Prostate gland (tissue), 2 donors: ENCODE measurements at regions not wholly inside any gene's neighbourhood (a gene's known extent, or its start where the extent isn't known, plus 50 kb on each side); places are given as distances from the start of the nearest gene placed in this dataset.

ENCODE experiments used
- DNase-seq: peaks from one replicate; pipeline ENCODE4 v3.0.0-alpha.2; 2019; ENCODE audit warnings: low spot score
- H3K27ac ChIP-seq, 2 donors: fragments of 200-600 bp; sonication (generic); 2 replicates each; pipeline ENCODE4 v1.5.1; 2017 to 2019
- H3K27me3 ChIP-seq: fragments of 200-600 bp; sonication (generic); replicated peaks from 2 replicates; pipeline ENCODE4 v1.5.1; 2019; ENCODE audit not compliant: insufficient read depth
- H3K36me3 ChIP-seq, 2 donors: fragments of 200-600 bp; sonication (generic); 1 replicate in 1 of 2; 2 replicates in 1 of 2; pipeline versions ENCODE4 v1.5.1 to v1.8.1; 2017 to 2019
- H3K4me1 ChIP-seq: fragments of 200-600 bp; sonication (generic); replicated peaks from 2 replicates; pipeline ENCODE4 v1.5.1; 2019
- H3K4me3 ChIP-seq, 2 donors: fragments of 200-600 bp; sonication (generic); 2 replicates each; pipeline ENCODE4 v1.5.1; 2017 to 2019
- H3K9me3 ChIP-seq: fragments of 200-600 bp; sonication (generic); 2 replicates; pipeline ENCODE4 v1.5.1; 2017
- CTCF ChIP-seq, 4 experiments: fragments of 200-600 bp in 2 of 4; fragments of 450-650 bp in 2 of 4; sonication (generic) in 2 of 4; IDR thresholded peaks; 1 replicate in 3 of 4; 2 replicates in 1 of 4; pipeline ENCODE4 v1.5.1; 2016 to 2019; ENCODE audit warnings: antibody characterized with exemption in 4 of 4, mild to moderate bottlenecking in 2 of 4, moderate library complexity in 2 of 4
- POLR2A ChIP-seq: fragments of 450-650 bp; IDR thresholded peaks from one replicate; pipeline ENCODE4 v1.6.1; 2016; ENCODE audit warnings: antibody characterized with exemption, mild to moderate bottlenecking
- POLR2AphosphoS5 ChIP-seq: sonication (generic); formaldehyde crosslinking; IDR thresholded peaks from one replicate; pipeline ENCODE4 v1.6.1; 2017; ENCODE audit warnings: antibody characterized with exemption
- WGBS: methylation state at CpG from one replicate; pipeline ENCODE4 v1.1.5; 2018; 5-methylcytosine and 5-hydroxymethylcytosine counted together
- intact Hi-C: fragments of 100-400 bp; cut with DNase I; formaldehyde crosslinking; loops from one replicate; pipeline ENCODE4 v1.14.2; 2022

GRCh38 chr16:47949276-47949675, 206.5 kb downstream of the ABCC12 start:
- TF ChIP-seq POLR2AphosphoS5 (no peak), POLR2A (no peak), CTCF (IDR thresholded peaks at IDR 0.05) (no peak)
- intact Hi-C loops, result no loop called here
- no peak overlapping the region for H3K27ac ChIP-seq
- H3K4me3 ChIP-seq, result no peak overlapping the region
- no peaks in the 10 kb centered on the region for H3K9me3 ChIP-seq
- no peaks in the 10 kb centered on the region for H3K27me3 ChIP-seq
- no peaks in the 10 kb centered on the region for H3K36me3 ChIP-seq
- no peak for DNase-seq
- 81% methylated on average over 10 of the region's 10 CpGs for WGBS
- H3K4me1 ChIP-seq, result no peaks in the 10 kb centered on the region

GRCh38 chr16:47947723-47948122, 208.1 kb downstream of the ABCC12 start:
- Histone ChIP-seq H3K9me3 (no peaks in the 10 kb centered on the region), H3K36me3 (no peaks in the 10 kb centered on the region), H3K27ac (no peak overlapping the region), H3K4me1 (no peaks in the 10 kb centered on the region), H3K27me3 (no peaks in the 10 kb centered on the region), H3K4me3 (no peak overlapping the region)
- TF ChIP-seq POLR2AphosphoS5 (no peak), CTCF (IDR thresholded peaks at IDR 0.05) (no peak), POLR2A (no peak)
- intact Hi-C loops, result no loop called here
- 52% methylated on average over 3 of the region's 3 CpGs for WGBS
- DNase-seq, result no peak

GRCh38 chr16:47946092-47946491, 209.7 kb downstream of the ABCC12 start:
- intact Hi-C loops, result no loop called here
- Histone ChIP-seq H3K4me3 (no peak overlapping the region), H3K36me3 (no peaks in the 10 kb centered on the region), H3K4me1 (no peaks in the 10 kb centered on the region), H3K27me3 (no peaks in the 10 kb centered on the region), H3K9me3 (no peaks in the 10 kb centered on the region), H3K27ac (no peak overlapping the region)
- 75% methylated on average over 13 of the region's 13 CpGs for WGBS
- TF ChIP-seq CTCF (IDR thresholded peaks at IDR 0.05) (no peak), POLR2A (no peak), POLR2AphosphoS5 (no peak)
- no peak for DNase-seq

- Histone ChIP-seq H3K4me3 (no peak overlapping the region), H3K4me1 (no peaks in the 10 kb centered on the region), H3K27me3 (no peaks in the 10 kb centered on the region), H3K9me3 (no peaks in the 10 kb centered on the region), H3K27ac (no peak overlapping the region), H3K36me3 (no peaks in the 10 kb centered on the region)
- TF ChIP-seq POLR2A, result no peak
- TF ChIP-seq POLR2AphosphoS5, result no peak
- no peak for TF ChIP-seq CTCF (IDR thresholded peaks at IDR 0.05)
- 86% methylated on average over 10 of the region's 10 CpGs for WGBS
- no peak for DNase-seq
- intact Hi-C loops, result no loop called here
Measured at GRCh38 chr16:47944589-47944988, 211.2 kb downstream of the ABCC12 start.

- no peak overlapping the region for H3K4me3 ChIP-seq
- no peaks in the 10 kb centered on the region for H3K4me1 ChIP-seq
- H3K27ac ChIP-seq, result no peak overlapping the region
- intact Hi-C loops, result no loop called here
- DNase-seq, result no peak
- whole genome bisulfite sequencing, result 85% methylated on average over 6 of the region's 6 CpGs
- no peaks in the 10 kb centered on the region for H3K27me3 ChIP-seq
- TF ChIP-seq POLR2AphosphoS5 (no peak), POLR2A (no peak)
- no peaks in the 10 kb centered on the region for H3K9me3 ChIP-seq
- H3K36me3 ChIP-seq, result no peaks in the 10 kb centered on the region
Measured at GRCh38 chr16:47943235-47943634, 212.6 kb downstream of the ABCC12 start.
